ENCODE measurements at regions not wholly inside any gene's neighbourhood (a gene's known extent, or its start where the extent isn't known, plus 50 kb on each side); places are given as distances from the start of the nearest gene placed in this dataset.

DNA sequence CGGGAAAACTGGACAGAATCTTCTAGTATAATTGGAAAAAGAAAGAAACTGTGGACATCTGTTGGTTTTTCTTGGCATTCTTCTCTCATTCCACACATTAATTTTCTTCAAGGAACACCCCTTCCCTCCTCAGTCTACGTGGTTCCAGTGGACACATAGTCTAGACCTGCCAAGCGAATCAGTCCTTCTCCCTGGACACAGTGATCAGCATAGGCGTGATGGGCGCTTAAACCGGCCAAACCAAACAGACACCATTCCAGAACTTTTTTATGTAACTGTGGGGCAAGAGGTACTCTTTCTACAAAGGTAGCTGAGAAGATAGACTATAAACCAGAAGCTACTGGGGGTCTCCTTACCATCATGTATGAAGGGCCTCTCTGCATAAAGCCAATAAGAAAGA lies 121.8 kb upstream of the COX10 start:
- Mint-ChIP-seq H3K36me3 (no peaks in the 10 kb centered on the region), H3K27me3 (ENCODE audit: low read depth) (no peaks in the 10 kb centered on the region), H3K4me1 (no peaks in the 10 kb centered on the region), H3K27ac (no peak overlapping the region), H3K9me3 (no peaks in the 10 kb centered on the region), H3K4me3 (no peak overlapping the region)
- ATAC-seq: no peak
- TF ChIP-seq RELA (CRISPR knock-in tag; IDR thresholded peaks at IDR 0.05; ENCODE audit: borderline replicate concordance): no peak
- TF ChIP-seq HMGA2 (CRISPR knock-in tag; IDR thresholded peaks at IDR 0.05): no peak
- TF ChIP-seq FOXJ3 (CRISPR knock-in tag; IDR thresholded peaks at IDR 0.05; ENCODE audit: borderline replicate concordance): no peak
- no peak for TF ChIP-seq FOXK1 (CRISPR knock-in tag; IDR thresholded peaks at IDR 0.05)
- TF ChIP-seq OVOL2 (CRISPR knock-in tag; IDR thresholded peaks at IDR 0.05; ENCODE audit: borderline replicate concordance): no peak
- TF ChIP-seq, protein P1, sequence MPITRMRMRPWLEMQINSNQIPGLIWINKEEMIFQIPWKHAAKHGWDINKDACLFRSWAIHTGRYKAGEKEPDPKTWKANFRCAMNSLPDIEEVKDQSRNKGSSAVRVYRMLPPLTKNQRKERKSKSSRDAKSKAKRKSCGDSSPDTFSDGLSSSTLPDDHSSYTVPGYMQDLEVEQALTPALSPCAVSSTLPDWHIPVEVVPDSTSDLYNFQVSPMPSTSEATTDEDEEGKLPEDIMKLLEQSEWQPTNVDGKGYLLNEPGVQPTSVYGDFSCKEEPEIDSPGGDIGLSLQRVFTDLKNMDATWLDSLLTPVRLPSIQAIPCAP (CRISPR knock-in tag; IDR thresholded peaks at IDR 0.05): no peak
- no peak for TF ChIP-seq TCF7 (CRISPR knock-in tag; IDR thresholded peaks at IDR 0.05; ENCODE audit: low read depth)
- no peak for TF ChIP-seq SMAD4 (CRISPR knock-in tag; IDR thresholded peaks at IDR 0.05)
- TF ChIP-seq ESRRA (CRISPR knock-in tag; IDR thresholded peaks at IDR 0.05; ENCODE audit: borderline replicate concordance): no peak
- TF ChIP-seq ZNF416 (CRISPR knock-in tag; IDR thresholded peaks at IDR 0.05): no peak
- no peak for TF ChIP-seq ZNF671 (CRISPR knock-in tag; IDR thresholded peaks at IDR 0.05)
- TF ChIP-seq, protein P2, sequence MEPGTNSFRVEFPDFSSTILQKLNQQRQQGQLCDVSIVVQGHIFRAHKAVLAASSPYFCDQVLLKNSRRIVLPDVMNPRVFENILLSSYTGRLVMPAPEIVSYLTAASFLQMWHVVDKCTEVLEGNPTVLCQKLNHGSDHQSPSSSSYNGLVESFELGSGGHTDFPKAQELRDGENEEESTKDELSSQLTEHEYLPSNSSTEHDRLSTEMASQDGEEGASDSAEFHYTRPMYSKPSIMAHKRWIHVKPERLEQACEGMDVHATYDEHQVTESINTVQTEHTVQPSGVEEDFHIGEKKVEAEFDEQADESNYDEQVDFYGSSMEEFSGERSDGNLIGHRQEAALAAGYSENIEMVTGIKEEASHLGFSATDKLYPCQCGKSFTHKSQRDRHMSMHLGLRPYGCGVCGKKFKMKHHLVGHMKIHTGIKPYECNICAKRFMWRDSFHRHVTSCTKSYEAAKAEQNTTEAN (CRISPR knock-in tag; IDR thresholded peaks at IDR 0.05): no peak
- no peak for TF ChIP-seq ZNF121 (CRISPR knock-in tag; IDR thresholded peaks at IDR 0.05)
- ChIA-PET CTCF (no interaction called here), POLR2A (no interaction called here)
- DNase-seq (ENCODE audit: low spot score): no peak

DNA sequence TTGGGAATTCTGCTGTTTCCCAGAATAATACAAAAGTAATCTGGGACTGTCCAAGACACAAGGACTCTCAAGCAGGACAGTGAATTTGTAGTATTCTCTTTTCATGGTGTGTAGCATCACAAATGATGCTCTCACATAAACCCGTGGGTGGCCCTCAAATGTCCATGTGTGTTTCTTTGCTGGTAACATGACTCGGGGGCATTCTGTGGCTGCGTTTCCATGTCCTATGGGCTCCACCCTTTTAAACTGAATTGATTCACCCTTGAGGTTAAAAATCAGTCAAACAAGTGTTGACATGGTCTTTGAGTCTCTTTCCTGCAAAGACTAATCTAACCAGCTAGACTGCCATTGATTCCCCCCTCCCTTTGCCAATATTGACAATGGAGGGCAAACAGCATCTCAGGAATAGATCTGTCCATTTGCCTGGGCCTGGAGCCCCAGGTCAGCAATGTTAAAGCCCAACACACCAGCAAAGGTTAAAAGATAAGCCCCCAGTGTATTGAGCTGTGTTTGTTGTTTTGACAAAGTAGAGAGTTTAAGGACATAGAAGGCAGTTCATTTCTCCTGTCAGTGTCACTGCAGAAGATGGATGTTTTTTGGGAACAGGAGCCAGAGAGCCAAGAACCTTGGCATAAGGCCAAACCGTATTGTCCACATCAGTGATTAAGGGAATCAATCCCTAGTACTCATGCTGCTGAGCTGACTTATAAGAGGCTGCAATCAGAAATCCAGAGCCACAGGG lies 117.1 kb upstream of the COX10 start:
- ChIA-PET CTCF (no interaction called here), POLR2A (no interaction called here)
- no peak overlapping the region for H3K4me3 Mint-ChIP-seq
- TF ChIP-seq, protein P3, sequence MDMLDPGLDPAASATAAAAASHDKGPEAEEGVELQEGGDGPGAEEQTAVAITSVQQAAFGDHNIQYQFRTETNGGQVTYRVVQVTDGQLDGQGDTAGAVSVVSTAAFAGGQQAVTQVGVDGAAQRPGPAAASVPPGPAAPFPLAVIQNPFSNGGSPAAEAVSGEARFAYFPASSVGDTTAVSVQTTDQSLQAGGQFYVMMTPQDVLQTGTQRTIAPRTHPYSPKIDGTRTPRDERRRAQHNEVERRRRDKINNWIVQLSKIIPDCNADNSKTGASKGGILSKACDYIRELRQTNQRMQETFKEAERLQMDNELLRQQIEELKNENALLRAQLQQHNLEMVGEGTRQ (CRISPR knock-in tag; IDR thresholded peaks at IDR 0.05): no peak
- TF ChIP-seq NR2C2 (CRISPR knock-in tag; IDR thresholded peaks at IDR 0.05) (no peak), ATF1 (CRISPR knock-in tag; IDR thresholded peaks at IDR 0.05) (no peak), IRF2 (CRISPR knock-in tag; IDR thresholded peaks at IDR 0.05; ENCODE audit: borderline replicate concordance, low read depth) (no peak), FOXJ3 (CRISPR knock-in tag; IDR thresholded peaks at IDR 0.05; ENCODE audit: borderline replicate concordance) (no peak)
- peaks cover 16% of the 10 kb centered on the region for H3K9me3 Mint-ChIP-seq
- no peaks in the 10 kb centered on the region for H3K4me1 Mint-ChIP-seq
- H3K27ac Mint-ChIP-seq: no peak overlapping the region
- ATAC-seq (no peak), DNase-seq (ENCODE audit: low spot score) (no peak)
- no peaks in the 10 kb centered on the region for H3K36me3 Mint-ChIP-seq
- no peaks in the 10 kb centered on the region for H3K27me3 Mint-ChIP-seq (ENCODE audit: low read depth)

DNA sequence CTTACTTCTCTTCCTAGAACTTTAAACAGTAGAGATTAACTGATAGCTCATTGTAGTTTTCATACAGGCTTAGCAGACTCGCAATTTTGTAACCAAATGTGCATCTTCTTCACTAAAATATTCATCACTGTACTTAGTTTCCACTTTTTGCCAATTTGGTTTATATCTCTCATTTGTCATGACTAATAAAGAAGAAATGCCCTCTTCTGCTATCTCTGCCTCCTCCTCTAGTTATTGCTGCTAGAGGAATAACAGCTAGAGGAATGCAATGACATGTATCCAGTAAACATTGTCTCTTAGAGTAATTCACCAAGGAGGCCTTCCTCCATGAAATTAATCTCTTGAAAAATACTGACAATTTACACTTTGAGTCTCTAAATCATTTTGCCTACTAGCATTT lies 115.5 kb upstream of the COX10 start:
- no peaks in the 10 kb centered on the region for H3K36me3 Mint-ChIP-seq
- no peaks in the 10 kb centered on the region for H3K4me1 Mint-ChIP-seq
- H3K4me3 Mint-ChIP-seq: no peak overlapping the region
- ATAC-seq (no peak), DNase-seq (ENCODE audit: low spot score) (no peak)
- no peaks in the 10 kb centered on the region for H3K27me3 Mint-ChIP-seq (ENCODE audit: low read depth)
- ChIA-PET CTCF (no interaction called here), POLR2A (no interaction called here)
- no peak overlapping the region for H3K27ac Mint-ChIP-seq
- peaks cover 16% of the 10 kb centered on the region for H3K9me3 Mint-ChIP-seq
- TF ChIP-seq ZNF317 (CRISPR knock-in tag; IDR thresholded peaks at IDR 0.05; ENCODE audit: borderline replicate concordance, low read depth): no peak
- no peak for TF ChIP-seq MXD4 (CRISPR knock-in tag; IDR thresholded peaks at IDR 0.05; ENCODE audit: borderline replicate concordance)
- TF ChIP-seq ESRRA (CRISPR knock-in tag; IDR thresholded peaks at IDR 0.05; ENCODE audit: borderline replicate concordance): no peak
- TF ChIP-seq ETV6 (CRISPR knock-in tag; IDR thresholded peaks at IDR 0.05): no peak
- no peak for TF ChIP-seq GABPB1 (CRISPR knock-in tag; IDR thresholded peaks at IDR 0.05)
- TF ChIP-seq, protein P4, sequence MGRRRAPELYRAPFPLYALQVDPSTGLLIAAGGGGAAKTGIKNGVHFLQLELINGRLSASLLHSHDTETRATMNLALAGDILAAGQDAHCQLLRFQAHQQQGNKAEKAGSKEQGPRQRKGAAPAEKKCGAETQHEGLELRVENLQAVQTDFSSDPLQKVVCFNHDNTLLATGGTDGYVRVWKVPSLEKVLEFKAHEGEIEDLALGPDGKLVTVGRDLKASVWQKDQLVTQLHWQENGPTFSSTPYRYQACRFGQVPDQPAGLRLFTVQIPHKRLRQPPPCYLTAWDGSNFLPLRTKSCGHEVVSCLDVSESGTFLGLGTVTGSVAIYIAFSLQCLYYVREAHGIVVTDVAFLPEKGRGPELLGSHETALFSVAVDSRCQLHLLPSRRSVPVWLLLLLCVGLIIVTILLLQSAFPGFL (CRISPR knock-in tag; IDR thresholded peaks at IDR 0.05; ENCODE audit: borderline replicate concordance): no peak
- TF ChIP-seq, protein P3 (CRISPR knock-in tag; IDR thresholded peaks at IDR 0.05): no peak
- no peak for TF ChIP-seq TP53 (CRISPR knock-in tag; IDR thresholded peaks at IDR 0.05)
- no peak for TF ChIP-seq ZNF219 (CRISPR knock-in tag; IDR thresholded peaks at IDR 0.05; ENCODE audit: borderline replicate concordance)
- TF ChIP-seq ZBTB21 (CRISPR knock-in tag; IDR thresholded peaks at IDR 0.05; ENCODE audit: borderline replicate concordance): no peak
- no peak for TF ChIP-seq NFE2L1 (CRISPR knock-in tag; IDR thresholded peaks at IDR 0.05)
- TF ChIP-seq, protein P5, sequence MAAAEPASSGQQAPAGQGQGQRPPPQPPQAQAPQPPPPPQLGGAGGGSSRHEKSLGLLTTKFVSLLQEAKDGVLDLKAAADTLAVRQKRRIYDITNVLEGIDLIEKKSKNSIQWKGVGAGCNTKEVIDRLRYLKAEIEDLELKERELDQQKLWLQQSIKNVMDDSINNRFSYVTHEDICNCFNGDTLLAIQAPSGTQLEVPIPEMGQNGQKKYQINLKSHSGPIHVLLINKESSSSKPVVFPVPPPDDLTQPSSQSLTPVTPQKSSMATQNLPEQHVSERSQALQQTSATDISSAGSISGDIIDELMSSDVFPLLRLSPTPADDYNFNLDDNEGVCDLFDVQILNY (CRISPR knock-in tag; IDR thresholded peaks at IDR 0.05): no peak
- TF ChIP-seq NR2C2 (CRISPR knock-in tag; IDR thresholded peaks at IDR 0.05): no peak
- no peak for TF ChIP-seq RELA (CRISPR knock-in tag; IDR thresholded peaks at IDR 0.05; ENCODE audit: borderline replicate concordance)

Data from WTC11 (cell line).